ENCODE measurements at regions not wholly inside any gene's neighbourhood (a gene's known extent, or its start where the extent isn't known, plus 50 kb on each side); places are given as distances from the start of the nearest gene placed in this dataset.

- H3K27ac ChIP-seq (ENCODE audit: low read length) = no peak overlapping the region
- H3K36me3 ChIP-seq (ENCODE audit: control insufficient read depth, insufficient read depth, low read length) = no peaks in the 10 kb centered on the region
- no peak overlapping the region for H3K4me3 ChIP-seq (ENCODE audit: low read depth in 2 of 2, low read length in 2 of 2)
- ChIA-PET POLR2A (no interaction called here), CTCF (no interaction called here)
- no peaks in the 10 kb centered on the region for H3K4me1 ChIP-seq (ENCODE audit: control insufficient read depth, insufficient read depth, low read length)
- in situ Hi-C loops (cut with HindIII; ENCODE audit: low pct_unique_long_range_greater_than_20kb, low sequenced_read_pairs) = no loop called here
- ATAC-seq (no peak), DNase-seq (ENCODE audit: low read depth, low spot score) (no peak)
- no peaks in the 10 kb centered on the region for H3K9me3 ChIP-seq (ENCODE audit: control insufficient read depth, insufficient read depth, low read depth, low read length)
- TF ChIP-seq REST (IDR thresholded peaks at IDR 0.05; ENCODE audit: insufficient read depth in 1 of 2, low read depth in 2 of 2, low read length in 1 of 2) = no peak
- no peak for TF ChIP-seq SIN3A (IDR thresholded peaks at IDR 0.05; ENCODE audit: borderline replicate concordance, insufficient read depth, low read depth, low read length)
- no peak for TF ChIP-seq CTCF (IDR thresholded peaks at IDR 0.05)
- no peak for TF ChIP-seq TCF7L2 (IDR thresholded peaks at IDR 0.05; ENCODE audit: low read depth, low read length)
- no peak for TF ChIP-seq POLR2AphosphoS5 (IDR thresholded peaks at IDR 0.05; ENCODE audit: low read depth, low read length)
- H3K27me3 ChIP-seq (ENCODE audit: control insufficient read depth, insufficient read depth, low read length) = no peaks in the 10 kb centered on the region
- intact Hi-C loops (cut with micrococcal nuclease; ENCODE audit: unreplicated experiment) = no loop called here
- no TSS peak for BruUV-seq (replicated peaks)
Measured at GRCh38 chr12:63319936-63320633, 169.1 kb upstream of the AVPR1A start.

- ChIA-PET CTCF (no interaction called here), POLR2A (no interaction called here)
- in situ Hi-C loops (cut with HindIII; ENCODE audit: low pct_unique_long_range_greater_than_20kb, low sequenced_read_pairs) (no loop called here), intact Hi-C loops (cut with micrococcal nuclease; ENCODE audit: unreplicated experiment) (no loop called here)
- H3K9me3 ChIP-seq (ENCODE audit: control insufficient read depth, insufficient read depth, low read depth, low read length) = no peaks in the 10 kb centered on the region
- H3K4me3 ChIP-seq (ENCODE audit: low read depth in 2 of 2, low read length in 2 of 2) = no peak overlapping the region
- no peak for TF ChIP-seq POLR2AphosphoS5 (IDR thresholded peaks at IDR 0.05; ENCODE audit: low read depth, low read length)
- no peak for TF ChIP-seq SIN3A (IDR thresholded peaks at IDR 0.05; ENCODE audit: borderline replicate concordance, insufficient read depth, low read depth, low read length)
- TF ChIP-seq CTCF (IDR thresholded peaks at IDR 0.05) = no peak
- TF ChIP-seq REST (IDR thresholded peaks at IDR 0.05; ENCODE audit: insufficient read depth in 1 of 2, low read depth in 2 of 2, low read length in 1 of 2) = no peak
- TF ChIP-seq TCF7L2 (IDR thresholded peaks at IDR 0.05; ENCODE audit: low read depth, low read length) = no peak
- ATAC-seq (no peak), DNase-seq (ENCODE audit: low read depth, low spot score) (no peak)
- H3K36me3 ChIP-seq (ENCODE audit: control insufficient read depth, insufficient read depth, low read length) = no peaks in the 10 kb centered on the region
- no peaks in the 10 kb centered on the region for H3K4me1 ChIP-seq (ENCODE audit: control insufficient read depth, insufficient read depth, low read length)
- no peak overlapping the region for H3K27ac ChIP-seq (ENCODE audit: low read length)
- no TSS peak for BruUV-seq (replicated peaks)
- H3K27me3 ChIP-seq (ENCODE audit: control insufficient read depth, insufficient read depth, low read length) = no peaks in the 10 kb centered on the region
Measured at GRCh38 chr12:63319386-63319785, 168.4 kb upstream of the AVPR1A start.
